ENCODE measurements at regions not wholly inside any gene's neighbourhood (a gene's known extent, or its start where the extent isn't known, plus 50 kb on each side); places are given as distances from the start of the nearest gene placed in this dataset.
A peak's percentile ranks its signal among the peaks of the same experiment; 100 is the strongest.
"Not testable (repeated sequence)": the region's sequence is repeated elsewhere in the genome, so short reads cannot be mapped to it uniquely, and the experiment has no call there.

DNA sequence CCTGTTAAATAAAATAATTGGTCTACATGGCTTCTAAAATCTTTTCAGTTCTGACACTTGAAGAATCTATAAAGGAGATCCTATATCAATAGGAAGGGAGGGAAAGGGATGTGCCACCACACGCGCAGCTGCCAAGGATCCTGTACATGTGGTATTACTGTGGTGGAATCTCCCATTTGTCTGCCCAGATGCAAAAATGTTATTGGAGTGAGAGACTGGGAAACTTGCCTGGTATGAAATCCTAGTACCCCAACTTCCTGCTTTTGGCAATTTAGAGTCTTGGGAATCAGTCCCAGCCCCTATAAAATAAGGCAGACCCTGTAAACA lies 81.9 kb upstream of the PICALM start:
- DNase-seq (ENCODE audit: insufficient read length, low spot score) (no peak), FAIRE-seq (peak; percentile 80)

DNA sequence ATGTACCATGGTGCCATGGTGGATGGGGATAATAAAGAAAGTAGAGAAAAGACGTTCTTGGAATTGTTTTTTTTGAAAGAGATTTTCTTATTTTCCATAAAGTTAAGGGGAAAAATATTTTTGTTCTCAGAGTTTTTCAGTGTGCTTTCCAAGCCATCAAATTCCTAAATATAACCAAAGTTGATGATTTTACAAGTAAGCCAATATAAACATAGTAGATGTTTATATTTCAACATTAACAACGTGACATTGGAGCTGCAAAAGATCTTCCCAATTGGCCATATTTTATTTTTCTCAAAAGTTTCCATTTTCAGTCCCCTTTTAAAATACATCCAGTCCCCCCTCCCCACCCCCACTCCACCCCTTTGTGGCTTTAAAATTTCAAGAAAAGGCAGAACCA lies 80.9 kb upstream of the PICALM start:
- FAIRE-seq (no peak), DNase-seq (ENCODE audit: insufficient read length, low spot score) (no peak)

DNA sequence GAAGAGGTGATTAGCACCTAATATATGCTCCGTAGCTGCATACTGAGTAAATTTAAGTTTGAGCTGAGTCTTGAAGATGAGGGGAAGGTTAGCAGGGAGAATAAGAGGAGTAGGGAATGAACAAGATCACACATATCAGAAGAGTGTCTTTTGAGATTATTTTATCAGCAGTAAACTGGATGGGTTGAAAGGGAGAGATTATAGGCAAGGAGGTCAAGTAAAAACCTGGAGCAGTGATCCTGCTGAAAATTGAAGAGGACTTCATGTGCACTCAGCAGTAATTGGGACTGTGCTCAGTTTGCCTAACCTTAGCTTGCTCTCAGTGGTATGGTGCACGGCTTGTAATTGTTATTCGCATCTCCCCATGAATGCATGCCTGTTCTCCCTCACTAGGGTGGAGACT lies 79.5 kb upstream of the PICALM start:
- DNase-seq (ENCODE audit: insufficient read length, low spot score) (no peak), FAIRE-seq (no peak)

DNA sequence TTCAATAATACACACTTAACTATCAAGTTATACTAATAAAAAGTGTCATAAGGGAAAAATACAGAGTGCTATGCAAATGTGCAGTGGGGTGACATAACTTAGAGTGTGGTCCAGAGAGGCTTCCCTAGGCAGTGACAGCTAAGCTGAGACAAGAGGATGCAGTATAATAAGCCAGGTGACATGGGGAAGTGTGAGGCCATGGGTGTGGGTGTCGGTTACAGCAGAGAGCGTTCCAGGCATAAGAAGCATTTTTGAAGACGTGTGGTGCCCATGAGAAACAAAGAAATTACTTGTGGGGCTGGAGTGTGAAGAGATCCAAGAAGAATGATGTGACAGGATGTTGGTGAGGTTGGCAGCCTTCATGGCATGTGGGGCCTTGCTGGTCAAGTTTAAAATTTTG lies 78.1 kb upstream of the PICALM start:
- FAIRE-seq (no peak), DNase-seq (ENCODE audit: insufficient read length, low spot score) (no peak)

DNA sequence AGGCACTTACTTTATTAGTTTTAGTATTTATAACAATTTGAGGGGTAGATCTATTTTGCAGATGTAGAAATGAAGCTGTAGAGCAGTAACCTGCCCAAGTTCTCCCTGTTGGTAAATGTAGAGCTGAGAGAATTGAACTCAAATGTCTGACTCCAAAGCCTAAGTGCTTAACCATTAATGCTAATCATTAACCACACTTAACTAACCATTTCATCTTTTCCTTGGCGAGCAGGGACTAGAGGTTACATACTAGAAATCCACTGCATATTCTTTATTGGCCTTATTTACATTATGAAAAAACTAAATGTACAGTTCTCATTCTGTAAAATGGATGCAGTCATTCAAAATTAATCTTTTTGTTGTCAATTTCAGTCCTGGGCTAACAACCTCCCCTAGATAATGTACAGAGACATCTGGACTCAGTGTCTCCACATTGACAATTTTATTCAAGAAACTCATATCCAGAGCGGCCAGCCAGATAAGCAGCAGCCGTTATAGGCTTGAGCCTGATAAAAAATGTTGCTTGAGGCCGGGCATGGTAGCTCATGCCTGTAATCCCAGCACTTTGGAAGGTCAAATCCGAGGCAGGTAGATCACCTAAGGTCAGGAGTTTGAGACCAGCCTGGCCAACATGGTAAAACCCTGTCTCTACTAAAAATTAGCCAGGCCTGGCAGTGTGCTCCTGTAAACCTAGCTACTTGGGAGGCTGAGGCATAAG lies 76.7 kb upstream of the PICALM start:
- no peak for DNase-seq (ENCODE audit: insufficient read length, low spot score)
- FAIRE-seq, result peak; percentile 90

DNA sequence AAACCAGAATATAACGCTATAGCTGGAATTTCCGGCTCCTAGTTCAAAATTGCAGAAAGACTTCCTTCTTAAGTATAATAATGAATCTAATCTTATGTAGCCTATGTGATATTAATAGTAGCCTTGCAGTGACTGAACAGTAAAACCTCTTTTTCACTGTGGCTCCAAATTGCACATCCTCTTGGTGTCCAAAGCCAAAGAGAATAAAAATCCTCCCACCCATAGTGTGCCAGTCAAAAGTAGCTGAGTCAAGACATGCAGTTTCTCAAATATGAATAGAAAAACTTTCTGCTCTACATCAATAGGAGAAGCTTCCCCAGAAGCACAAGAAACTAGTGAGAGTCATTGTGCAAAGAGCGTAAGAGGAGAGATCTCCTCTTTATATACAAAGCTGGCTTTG lies 76.0 kb upstream of the PICALM start:
- no peak for FAIRE-seq

DNA sequence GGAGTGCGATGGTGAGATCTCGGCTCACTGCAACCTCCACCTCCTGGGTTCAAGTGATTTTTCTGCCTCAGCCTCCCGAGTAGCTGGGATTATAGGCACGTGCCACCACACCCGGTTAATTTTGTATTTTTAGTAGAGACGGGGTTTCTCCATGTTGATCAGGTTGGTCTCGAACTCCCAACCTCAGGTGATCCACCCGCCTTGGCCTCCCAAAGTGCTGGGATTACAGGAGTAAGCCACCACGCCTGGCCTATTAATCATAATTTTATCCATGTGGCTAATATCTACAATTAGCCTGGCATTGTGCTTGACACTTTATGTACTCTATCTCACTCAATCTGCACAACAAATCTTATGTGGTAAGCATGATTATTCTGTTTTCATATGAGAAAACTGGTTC lies 75.2 kb upstream of the PICALM start:
- DNase-seq (ENCODE audit: insufficient read length, low spot score); FAIRE-seq: not testable (repeated sequence)

More for the DNA sequence above, 76.0 kb upstream of the PICALM start:
- no peak for DNase-seq (ENCODE audit: insufficient read length, low spot score)

DNA sequence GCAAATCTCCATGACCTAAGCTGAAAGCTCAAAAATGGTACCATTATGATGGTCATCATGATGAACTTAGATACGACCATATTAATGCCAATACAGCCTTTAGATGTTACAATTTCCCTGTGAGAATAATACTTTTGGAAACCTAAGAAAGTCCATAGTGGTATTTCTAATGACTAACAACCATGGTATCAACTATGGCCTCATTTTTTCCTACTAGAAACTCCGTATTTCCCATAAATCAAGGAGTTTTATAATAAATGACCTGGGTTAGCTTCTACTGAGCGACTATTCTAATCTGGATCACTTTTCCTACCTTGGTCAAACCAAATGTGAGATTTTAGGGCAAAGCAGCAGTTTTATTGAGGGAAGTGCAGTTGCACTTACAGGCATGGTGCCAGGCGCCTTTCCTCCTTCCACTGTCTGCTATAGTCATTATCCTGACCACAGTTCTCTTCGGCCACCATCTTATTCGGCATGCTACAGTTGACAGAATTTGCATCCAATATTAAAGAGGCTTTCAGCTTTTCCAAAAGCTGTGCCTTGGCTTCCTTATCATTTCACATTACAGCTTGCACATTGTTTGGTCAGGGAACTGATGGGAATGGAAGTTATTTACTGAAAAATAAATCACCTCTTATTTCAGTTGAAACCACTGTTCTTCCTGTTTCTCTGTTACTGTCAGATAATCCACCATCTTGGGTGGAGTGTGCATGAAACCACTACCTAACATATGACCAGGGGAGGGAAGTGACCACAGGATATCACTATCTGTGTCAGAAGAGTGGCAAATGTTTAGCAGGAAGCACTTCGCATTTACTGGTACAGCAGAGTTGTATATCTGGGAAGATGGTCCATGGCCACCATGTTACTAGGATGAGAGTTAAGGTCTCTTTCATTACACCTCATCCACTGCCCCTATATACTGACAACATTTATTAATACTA lies 74.5 kb upstream of the PICALM start:
- no peak for DNase-seq (ENCODE audit: insufficient read length, low spot score)
- peak; percentile 89 for FAIRE-seq

DNA sequence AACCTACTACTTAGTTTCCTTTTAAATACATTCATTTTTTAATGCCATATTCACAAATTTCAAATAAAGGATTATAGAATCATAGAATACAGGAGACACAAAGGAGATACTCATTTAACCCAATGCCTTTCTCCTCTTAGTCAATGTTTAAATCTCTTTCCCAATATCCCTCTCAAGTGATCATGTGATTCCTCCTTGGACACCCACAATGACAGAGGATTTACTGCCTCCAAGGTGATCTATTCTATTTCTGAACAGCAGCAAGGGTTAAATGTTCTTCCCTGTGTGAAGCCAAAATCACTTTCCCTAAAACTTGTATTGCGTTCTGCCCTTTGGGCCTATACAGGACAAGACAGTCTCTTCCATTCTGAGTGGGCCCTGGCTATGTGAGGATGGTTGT lies 73.3 kb upstream of the PICALM start:
- DNase-seq (ENCODE audit: insufficient read length, low spot score), result no peak
- no peak for FAIRE-seq

DNA sequence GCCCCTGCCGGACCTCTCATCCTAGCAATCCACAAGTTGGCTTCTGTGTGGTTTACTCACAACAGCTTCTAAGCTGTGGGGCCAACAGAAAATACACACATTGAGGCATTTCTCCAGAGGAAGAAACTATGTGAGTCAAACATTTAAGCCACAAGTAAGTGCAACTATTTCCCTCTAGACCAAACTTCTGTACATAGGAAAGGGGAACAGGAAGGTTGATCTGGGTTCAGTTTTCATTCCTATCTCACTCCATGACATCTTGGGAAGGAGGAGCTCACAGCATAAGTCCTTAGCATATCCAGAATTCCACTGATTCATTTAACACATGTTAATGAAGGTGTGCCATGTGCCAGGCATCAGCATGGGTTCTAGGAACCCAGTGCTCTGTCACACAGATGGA lies 72.8 kb upstream of the PICALM start:
- DNase-seq (ENCODE audit: insufficient read length, low spot score), result no peak
- peak; percentile 77 for FAIRE-seq

DNA sequence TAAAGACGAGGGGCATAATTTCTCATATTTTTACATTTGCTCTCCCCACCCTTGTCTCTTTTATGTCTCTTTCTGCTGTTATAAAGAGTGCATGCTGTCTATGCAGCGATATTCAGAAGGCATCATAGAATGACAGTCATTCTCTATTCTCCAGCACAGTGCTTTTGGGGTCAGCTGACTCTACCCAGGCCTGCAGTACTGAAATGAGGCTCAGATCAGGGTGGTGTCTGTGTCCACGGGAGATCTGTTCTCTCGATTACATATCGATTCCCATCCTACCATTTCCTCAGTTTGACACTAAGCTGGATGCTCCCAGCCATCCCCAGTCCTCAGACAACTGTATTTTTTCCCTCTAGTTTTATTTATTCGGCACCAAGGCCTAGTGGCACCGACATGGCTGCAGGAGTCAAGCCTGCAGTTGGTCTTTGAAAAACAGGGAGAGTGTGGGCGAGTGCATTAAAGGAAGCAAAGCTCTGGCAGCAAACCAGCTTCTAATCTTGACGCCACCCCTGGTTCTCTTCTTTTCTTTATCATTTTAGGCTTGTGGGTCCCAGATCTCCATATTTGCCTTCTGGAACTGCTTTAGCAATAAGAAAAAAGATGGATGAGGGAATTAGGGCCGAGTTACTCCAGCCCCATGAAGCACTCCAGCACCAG lies 71.6 kb upstream of the PICALM start:
- FAIRE-seq (no peak), DNase-seq (ENCODE audit: insufficient read length, low spot score) (no peak)

DNA sequence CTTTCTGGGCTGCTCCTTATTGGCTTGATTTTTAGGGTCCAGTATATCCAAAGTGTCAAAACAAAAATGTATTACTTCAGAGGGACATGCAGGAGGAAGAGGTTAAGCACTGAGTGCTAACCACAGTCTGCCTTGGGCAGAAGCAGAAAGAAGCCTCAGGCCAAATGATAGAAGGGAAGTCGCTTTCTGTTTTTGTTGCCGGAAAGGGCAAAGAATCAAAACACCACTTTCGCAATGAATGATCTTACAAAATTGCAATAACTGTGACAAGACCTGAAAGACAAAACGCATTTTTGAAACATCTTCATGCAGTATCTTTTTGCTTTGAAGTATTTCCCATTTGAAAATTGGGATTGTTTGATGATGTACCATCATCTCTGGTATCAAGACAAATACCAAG lies 70.1 kb upstream of the PICALM start:
- peak; percentile 94 for FAIRE-seq
- DNase-seq (ENCODE audit: insufficient read length, low spot score), result peak; percentile 27

DNA sequence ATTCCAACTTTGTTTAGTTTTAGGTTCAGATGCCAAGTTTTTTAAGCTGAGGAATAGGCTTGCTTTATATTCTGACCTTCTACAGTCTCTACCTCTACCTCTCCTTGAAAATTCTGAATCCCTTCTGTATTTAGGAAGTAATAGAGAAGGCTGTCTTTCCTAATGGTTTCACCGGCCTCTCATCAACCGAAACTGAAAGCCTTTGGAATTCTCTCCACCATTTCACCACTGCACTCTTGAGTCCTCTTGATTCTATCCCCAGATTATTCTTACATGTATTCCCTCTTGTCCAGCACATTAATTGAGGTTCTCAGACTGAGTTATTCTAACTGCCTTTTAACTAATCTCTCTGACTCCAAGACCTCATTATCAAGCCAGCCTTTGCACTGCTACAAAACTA lies 67.7 kb upstream of the PICALM start:
- DNase-seq (ENCODE audit: insufficient read length, low spot score) (no peak), FAIRE-seq (no peak)

DNA sequence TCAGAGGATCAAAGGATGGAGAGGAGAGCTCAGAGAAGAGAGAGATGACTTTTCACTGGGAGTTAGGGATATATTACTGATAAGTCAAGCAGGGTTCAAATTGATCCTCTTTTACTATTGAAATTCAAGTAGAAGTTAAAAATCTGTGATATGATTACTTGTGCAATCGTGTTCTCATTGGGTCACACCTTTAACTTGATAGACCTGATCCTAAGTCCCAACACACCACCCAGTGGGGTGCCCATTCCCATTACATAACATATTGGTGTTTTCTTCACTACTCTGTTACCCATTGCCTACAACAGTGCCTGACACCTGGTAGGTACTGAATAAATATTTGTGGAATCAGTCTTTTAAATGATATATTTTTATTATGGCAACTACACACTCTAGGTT lies 66.4 kb upstream of the PICALM start:
- DNase-seq (ENCODE audit: insufficient read length, low spot score) (no peak), FAIRE-seq (no peak)

DNA sequence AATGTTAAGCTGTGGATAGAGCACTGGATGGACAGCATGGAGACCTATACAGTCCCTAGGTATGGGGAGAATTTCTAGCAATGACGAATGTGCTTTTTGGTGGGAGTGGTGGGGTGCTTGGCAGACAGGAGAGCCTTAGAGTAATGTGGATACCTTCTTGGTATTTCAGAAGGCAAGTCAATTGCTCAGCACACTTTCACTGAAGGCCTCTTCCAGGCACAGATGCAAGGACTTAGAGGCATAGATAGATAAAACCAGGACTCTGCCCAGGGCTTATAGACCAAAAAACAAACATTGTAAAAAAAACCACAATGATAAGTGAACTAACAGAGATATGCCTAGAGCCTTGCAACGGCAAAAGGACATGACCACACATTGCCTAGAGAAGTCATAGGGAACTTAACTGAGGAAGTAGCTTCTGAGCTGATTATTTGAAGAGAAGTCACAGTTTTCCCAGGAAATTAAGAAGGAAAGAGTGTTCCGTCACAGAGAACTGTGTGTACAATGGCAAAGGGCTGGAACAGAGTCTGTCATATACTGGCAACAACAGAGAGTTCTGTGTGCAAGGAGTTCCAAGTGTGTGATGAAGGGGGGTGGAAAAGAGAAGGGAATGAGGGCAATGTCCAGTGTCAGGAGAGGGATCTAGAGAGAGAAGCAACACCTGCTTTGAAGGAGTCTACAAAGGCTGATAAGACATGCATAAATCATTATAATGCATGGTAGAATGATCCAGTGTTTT lies 65.9 kb upstream of the PICALM start:
- FAIRE-seq (no peak), DNase-seq (ENCODE audit: insufficient read length, low spot score) (no peak)

DNA sequence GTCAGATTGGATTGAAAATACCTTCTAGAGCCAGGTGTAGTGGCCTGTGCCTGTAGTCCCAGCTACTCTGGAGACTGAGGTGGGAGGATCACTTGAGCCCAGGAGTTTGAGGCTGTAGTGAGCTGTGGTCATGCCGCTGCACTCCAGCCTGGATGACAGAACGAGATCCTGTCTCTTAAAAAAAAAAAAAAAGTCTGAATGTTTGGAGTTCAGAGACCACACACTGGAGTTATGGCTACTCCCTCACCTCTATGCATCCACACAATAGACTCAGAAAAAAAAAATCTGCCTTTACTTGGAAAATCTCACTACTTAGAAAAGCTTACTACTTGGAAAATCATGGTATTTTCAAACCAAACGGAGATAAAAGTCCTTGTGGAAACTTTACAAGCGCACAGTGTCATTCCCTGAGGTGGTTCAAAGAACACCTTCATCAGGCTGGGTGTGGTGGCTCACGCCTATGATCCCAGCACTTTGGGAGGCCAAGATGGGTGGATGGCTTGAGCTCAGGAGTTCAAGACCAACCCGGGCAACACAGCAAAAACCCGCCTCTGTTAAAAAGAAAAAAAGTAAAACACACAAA lies 63.9 kb upstream of the PICALM start:
- FAIRE-seq (no peak), DNase-seq (ENCODE audit: insufficient read length, low spot score) (no peak)

DNA sequence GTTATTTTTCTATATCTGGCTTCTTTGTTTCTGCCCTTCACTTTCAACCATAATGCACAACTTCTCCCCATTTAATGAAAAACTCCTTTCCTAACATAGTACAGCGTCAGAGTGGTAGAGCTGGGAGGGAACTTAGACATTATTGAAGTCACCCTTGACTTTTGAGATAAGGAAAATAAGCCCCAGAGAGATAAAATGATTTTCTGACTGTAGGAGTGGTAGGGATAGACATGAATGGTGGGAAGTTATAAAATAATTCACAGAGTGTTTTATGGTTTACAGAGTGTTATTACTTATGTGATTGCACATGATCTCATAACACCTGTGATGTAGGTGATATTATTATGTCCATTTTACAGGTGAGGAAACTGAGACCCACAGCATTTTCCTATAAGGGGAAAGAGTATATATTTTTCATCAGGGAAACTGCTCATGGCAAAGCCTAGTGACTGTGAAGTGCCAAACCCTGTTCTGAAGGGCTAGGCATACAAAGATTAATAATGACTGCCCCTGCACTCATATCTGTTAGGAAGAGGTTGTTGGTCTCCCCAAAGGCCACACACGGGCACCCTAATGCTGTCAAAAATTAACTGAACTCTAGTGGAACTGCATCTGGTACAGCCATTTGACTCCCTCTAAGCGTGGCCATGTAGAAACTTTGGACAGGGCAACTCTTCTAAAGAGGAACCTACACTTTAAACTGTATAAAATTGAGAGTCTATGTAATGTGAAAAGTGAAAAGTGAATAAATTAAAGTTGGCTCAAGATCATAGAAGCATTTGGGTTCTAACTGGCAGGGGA lies 61.1 kb upstream of the PICALM start:
- FAIRE-seq, result peak; percentile 76
- no peak for DNase-seq (ENCODE audit: insufficient read length, low spot score)

DNA sequence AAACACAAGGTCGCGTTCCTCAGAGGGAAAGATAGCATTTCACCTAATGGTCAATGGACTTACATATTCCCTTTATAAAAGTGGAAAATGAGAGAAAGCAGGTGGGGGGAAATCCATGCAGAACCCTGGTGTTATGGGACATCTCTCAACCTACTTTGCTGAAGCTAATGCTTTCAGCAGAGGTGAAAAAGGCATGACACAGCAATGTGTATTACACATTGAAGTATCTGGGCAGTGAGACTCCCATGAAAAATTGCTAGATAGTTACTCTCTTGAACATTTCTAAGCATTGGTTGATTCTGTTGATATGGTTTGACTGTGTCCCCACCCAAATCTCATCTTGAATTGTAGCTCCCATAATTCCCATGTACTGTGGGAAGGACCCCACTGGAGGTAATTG lies 60.0 kb upstream of the PICALM start:
- FAIRE-seq, result no peak
- DNase-seq (ENCODE audit: insufficient read length, low spot score), result no peak

DNA sequence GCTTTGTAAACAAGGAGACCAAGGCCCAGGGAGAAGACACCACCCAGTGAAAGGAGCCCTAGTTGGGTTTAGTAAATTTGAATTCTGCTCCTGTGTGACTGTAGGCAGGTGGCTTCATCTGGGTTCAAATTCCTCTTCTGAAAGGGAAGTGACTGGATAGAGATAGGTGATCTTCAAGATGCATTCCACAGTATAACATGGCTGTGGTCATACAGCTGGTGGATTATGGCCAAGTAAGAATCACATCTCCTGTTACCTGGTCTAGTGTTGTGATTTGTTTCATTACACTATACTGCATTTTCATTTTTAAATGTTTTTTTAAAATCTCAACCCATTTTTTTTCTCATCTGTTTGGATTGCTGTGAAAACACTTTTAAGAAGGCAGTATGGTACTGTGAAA lies 58.0 kb upstream of the PICALM start:
- no peak for DNase-seq (ENCODE audit: insufficient read length, low spot score)
- no peak for FAIRE-seq
